Lower leg skin (tissue), 3 donors: ENCODE measurements at regions not wholly inside any gene's neighbourhood (a gene's known extent, or its start where the extent isn't known, plus 50 kb on each side); places are given as distances from the start of the nearest gene placed in this dataset.

Experiments
- CTCF ChIP-seq, 3 donors: fragments of 450-650 bp; IDR thresholded peaks; one replicate each; pipeline ENCODE4 v1.5.1; 2016; ENCODE audit warnings: antibody characterized with exemption in 3 of 3, mild to moderate bottlenecking in 3 of 3, moderate library complexity in 2 of 3
- POLR2A ChIP-seq, 2 donors: fragments of 450-650 bp; IDR thresholded peaks; one replicate each; pipeline ENCODE4 v1.6.1; 2016 to 2017; ENCODE audit warnings: antibody characterized with exemption in 2 of 2, mild to moderate bottlenecking in 1 of 2, moderate library complexity in 1 of 2

- TF ChIP-seq CTCF (IDR thresholded peaks at IDR 0.05) (no peak), POLR2A (IDR thresholded peaks at IDR 0.05) (no peak)
These were observed 545.0 kb upstream of the TBL1XR1 start for GRCh38 chr3:177742273-177742672.
